ENCODE measurements at regions not wholly inside any gene's neighbourhood (a gene's known extent, or its start where the extent isn't known, plus 50 kb on each side); places are given as distances from the start of the nearest gene placed in this dataset.

DNA sequence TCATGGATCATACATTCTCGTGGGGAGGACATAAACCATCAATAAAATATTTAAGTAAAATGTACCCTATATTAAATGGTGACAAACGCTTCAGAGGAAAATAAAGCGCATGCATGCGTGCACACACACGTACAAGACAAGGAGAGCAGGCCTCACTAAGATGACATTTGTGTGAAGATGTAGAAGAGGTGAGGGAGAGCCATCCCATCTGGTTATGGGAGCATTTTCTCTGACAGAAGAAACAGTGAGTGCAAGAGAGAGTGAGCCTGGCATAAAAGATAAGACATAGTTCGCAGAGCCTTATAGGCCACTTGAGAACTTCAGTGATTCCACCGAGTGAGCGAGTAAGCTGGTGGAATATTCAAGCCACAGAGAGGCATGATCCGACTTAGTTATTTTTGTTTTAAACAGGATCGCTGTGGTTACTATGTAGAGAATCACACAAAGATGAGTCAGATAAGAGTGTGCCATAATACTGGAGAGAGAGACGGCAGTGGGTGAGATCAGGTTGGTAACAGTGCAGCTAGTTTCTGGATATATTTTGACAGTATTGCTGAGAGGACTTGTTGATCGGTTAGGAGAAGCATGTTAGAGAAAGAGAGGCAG is 624.2 kb downstream of the PLPP3 start:
- DNase-seq = no peak

DNA sequence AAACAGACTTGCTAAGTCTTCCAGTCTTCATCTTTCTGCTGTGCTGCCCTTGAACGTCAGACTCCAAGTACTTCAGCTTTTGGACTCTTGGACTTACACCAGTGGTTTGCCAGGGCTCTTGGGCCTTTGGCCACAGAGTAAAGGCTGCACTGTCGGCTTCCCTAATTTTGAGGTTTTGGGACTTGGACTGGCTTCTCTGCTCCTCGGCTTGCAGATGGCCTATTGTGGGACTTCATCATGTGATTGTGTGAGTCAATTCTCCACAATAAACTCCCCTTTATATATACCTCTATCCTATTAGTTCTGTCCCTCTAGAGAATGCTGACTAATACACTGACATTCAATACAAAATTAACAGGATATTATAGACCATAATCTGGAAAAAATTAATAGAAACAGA is 628.1 kb downstream of the PLPP3 start:
- DNase-seq = no peak

GRCh38 chr1:55947446-55947845 is 631.9 kb downstream of the PLPP3 start:
- no peak for DNase-seq

DNA sequence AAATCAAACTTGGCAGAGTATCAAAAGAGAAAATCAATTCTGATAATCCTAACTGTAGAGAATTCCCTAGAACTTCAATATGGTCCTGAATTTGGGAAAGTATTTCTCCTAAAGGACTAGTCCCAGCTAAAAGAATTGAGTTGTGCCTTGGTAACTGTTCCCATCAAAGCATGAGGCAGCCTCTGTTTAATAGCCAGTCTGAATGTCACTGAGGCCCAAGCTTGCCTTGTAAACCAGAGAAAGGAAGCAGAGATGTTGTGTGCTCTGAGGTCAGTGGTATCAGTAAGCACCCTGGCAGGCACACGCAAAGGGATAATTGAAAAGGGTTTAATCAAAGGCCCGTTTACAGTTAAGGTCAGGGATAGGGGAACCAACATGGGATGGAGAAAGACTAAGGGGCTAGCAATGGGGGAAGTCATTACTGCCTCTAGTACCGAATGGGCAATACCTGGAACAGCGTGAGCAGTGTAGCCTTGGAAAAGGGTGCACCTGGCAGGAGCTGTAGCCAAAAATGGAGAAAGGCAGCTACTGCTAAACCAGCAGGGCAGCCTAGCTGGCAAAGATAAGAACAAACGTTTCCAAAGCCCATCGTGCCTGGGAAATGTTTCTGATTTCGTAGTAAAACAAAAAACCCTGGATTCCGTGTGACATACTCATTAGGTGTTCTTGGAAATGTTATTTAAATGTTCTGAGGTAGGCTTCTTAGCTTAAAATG is 635.5 kb downstream of the PLPP3 start:
- no peak for DNase-seq

- DNase-seq = no peak
These were observed 636.4 kb downstream of the PLPP3 start for GRCh38 chr1:55943012-55943411.

DNA sequence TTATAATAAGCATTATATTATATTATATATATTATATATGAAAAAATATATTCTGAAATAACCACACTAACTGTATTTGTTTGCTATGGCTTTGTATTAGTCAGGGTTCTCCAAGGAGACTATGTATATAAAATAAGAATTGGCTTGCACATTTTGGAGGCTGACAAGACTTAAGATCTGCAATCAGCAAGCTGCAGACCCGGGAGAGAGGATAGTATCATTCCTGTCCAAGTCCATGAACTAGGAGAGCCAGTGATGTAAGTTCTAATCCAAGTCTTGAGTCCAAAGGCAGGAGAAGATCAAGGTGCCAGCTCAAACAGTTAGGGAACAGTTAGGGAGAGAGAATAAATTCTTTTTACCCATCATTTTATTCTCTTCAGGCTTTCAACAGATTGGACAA is 639.5 kb downstream of the PLPP3 start:
- DNase-seq = no peak

GRCh38 chr1:55938861-55939260 is 640.5 kb downstream of the PLPP3 start:
- no peak for DNase-seq

GRCh38 chr1:55938376-55938850 is 641.0 kb downstream of the PLPP3 start:
- DNase-seq = no peak

- DNase-seq = no peak
These were observed 641.5 kb downstream of the PLPP3 start for GRCh38 chr1:55937840-55938375.

DNA sequence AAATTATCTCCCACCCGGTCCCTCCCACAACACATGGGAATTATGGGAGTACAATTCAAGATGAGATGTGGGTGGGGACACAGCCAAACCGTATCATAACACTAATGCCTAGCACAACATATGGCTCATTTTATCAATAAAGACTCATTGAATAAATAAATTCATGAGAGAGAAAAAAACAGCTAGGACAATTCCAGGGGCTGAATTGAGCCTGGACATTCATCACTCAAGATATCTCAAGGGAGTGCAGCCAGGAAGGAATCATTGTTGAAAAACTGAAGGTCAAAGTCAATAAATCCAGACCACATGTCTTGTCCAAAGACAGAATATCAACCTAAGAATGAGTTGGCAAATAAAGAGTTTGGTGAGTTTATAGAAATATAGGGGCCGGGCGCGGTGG is 644.1 kb downstream of the PLPP3 start:
- no peak for DNase-seq

DNA sequence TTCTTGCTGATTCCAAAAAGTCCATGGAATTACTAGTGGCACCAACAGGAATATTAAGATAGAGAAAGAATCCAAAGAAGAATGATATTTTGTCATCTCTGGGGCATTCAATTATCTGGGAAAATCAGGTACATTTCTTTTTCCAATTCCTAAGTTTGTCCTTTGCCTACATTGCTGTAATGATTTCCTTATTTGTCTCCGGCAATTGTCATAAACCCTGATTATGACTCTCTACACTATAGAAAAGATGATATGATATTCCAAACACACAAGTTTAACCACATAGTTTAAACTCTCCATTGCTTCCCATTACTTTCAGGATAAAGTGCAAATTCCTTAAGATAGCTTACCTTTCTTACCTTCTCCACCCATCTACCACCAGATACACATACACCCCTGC is 647.0 kb downstream of the PLPP3 start:
- DNase-seq = no peak

- DNase-seq = no peak
These were observed 648.1 kb downstream of the PLPP3 start for GRCh38 chr1:55931081-55931940.

- DNase-seq = no peak
These were observed 649.7 kb downstream of the PLPP3 start for GRCh38 chr1:55929652-55930051.

DNA sequence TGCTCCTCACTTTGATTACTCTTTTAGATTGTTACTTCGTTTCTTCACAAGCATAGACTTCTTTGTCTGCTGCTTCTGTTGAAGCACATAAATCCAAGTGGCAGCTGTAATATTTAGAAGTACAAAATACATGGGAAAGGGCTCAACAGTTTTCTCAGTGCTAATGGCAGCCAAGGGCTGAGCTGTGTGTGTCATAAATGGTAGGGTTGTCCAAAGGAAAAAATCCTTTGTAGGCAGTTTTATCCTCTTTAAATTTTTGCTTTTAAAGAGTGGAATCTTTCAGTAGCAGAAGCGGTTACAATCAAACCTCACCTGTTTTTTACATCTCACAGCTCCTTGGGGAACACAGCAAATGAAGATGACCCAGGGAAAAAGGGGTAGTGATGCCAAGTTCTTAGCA is 650.8 kb downstream of the PLPP3 start:
- no peak for DNase-seq

DNA sequence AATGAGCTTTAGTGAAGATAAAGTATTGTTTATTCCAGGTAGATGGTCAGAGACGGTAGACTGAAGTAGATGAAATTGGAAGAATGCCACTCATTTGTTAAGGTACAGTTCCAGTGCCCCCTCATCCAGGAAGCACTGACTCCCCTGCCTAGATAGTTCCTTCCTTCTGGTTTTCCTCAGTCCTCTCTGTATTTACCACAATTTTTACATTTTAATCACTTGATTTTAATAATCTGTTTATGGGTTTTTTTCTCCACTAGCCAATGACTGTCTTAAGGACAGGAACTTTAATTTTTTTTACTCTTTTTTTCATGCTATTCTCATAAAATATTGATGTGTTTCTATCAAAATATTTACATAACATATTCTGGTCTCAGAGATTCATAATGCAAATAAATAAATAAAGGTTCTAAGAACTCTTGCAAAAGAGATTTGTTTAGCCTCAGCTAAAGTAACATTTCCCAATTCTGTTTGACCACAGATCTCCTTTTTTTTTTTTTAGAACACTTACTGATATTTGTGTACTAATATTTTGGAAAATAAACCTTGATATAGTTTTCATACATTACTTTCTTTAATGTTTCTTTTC is 651.6 kb downstream of the PLPP3 start:
- DNase-seq = no peak

- no peak for DNase-seq
These were observed 652.4 kb downstream of the PLPP3 start for GRCh38 chr1:55926906-55927471.

GRCh38 chr1:55916907-55917306 is 662.5 kb downstream of the PLPP3 start:
- no peak for DNase-seq

DNA sequence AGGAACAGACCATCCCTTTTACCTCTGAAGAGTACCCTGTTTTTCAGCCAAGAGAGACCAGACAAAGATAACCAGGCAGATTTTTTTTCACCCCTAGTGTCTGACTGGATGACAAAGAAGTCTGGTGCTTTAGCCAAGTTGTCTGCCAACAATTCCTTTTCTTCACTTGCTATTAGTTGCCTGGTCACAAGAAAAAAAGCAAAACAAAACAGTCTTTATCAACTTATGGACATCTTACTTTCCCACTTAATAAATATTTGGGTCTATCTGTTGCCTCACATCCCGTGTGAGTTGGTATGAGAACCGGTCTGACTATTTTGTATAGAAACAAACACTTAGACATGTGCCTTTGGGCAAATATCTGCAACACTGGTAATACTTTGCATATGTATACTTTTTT is 662.9 kb downstream of the PLPP3 start:
- DNase-seq = no peak

- DNase-seq = no peak
These were observed 665.8 kb downstream of the PLPP3 start for GRCh38 chr1:55913565-55913964.

DNA sequence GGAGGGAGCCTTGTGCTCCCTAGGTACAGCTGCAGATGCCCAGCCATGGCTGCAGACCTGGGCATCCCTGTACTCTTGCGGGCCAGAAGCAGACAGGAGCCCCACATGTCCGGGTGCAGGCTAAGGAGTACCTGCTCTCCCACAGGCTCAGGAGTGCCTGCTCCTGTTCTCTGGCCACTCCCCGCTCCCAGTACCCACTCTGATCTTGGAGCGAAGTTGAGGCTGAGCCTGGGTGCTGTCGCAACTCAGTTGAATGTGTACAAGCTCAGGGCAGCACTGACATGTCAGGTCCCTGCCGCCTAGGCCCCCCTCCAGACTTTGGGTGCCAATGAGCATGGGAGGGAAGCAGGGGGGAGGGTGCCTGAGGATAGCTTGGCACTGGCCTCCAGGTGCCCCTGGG is 666.9 kb downstream of the PLPP3 start:
- DNase-seq = no peak

- DNase-seq = no peak
These were observed 674.8 kb downstream of the PLPP3 start for GRCh38 chr1:55904541-55904940.

GRCh38 chr1:55898181-55898580 is 681.2 kb downstream of the PLPP3 start:
- no peak for DNase-seq

DNA sequence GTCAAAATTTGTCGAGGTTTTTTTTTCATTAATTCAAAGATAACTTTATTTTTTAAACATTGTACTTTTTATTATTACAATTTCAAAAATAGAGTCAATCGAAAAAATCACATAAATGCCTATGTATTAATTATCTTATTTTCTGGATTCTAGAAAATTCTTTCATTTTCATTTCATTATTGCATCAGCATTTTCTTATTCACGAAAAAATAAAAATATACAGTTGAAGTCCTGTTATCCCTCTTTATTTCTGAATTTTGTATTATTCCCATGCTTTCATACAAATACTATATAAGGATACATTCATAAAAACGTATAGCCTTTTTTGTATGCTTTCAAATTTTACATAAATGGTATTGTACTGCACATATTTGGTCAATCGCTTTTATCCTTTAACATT is 681.0 kb upstream of the USP24 start:
- no peak for DNase-seq

Measured in bone marrow (tissue), 2 donors.